Gastroesophageal sphincter (tissue), 3 donors: ENCODE measurements at regions not wholly inside any gene's neighbourhood (a gene's known extent, or its start where the extent isn't known, plus 50 kb on each side); places are given as distances from the start of the nearest gene placed in this dataset.

Experiments
- CTCF ChIP-seq, 4 experiments: fragments of 200-600 bp in 2 of 4; fragments of 450-650 bp in 2 of 4; sonication (generic) in 1 of 4; IDR thresholded peaks; one replicate each; pipeline ENCODE4 v1.5.1; 2017 to 2019; ENCODE audit warnings: antibody characterized with exemption in 4 of 4, mild to moderate bottlenecking in 2 of 4, moderate library complexity in 2 of 4
- POLR2A ChIP-seq, 2 donors: fragments of 450-650 bp; IDR thresholded peaks; one replicate each; pipeline ENCODE4 v1.6.1; 2017; ENCODE audit warnings: antibody characterized with exemption in 2 of 2, mild to moderate bottlenecking in 2 of 2, moderate library complexity in 1 of 2
- POLR2AphosphoS5 ChIP-seq: sonication (generic); formaldehyde crosslinking; IDR thresholded peaks from one replicate; pipeline ENCODE4 v1.6.1; 2017; ENCODE audit warnings: antibody characterized with exemption

- no peak for TF ChIP-seq CTCF (IDR thresholded peaks at IDR 0.05)
- TF ChIP-seq POLR2A (IDR thresholded peaks at IDR 0.05) = no peak
- no peak for TF ChIP-seq POLR2AphosphoS5
These were observed 705.4 kb upstream of the RIOK2 start for GRCh38 chr5:97888439-97888838.
